Fibroblast of lung (primary cell): ENCODE measurements at regions not wholly inside any gene's neighbourhood (a gene's known extent, or its start where the extent isn't known, plus 50 kb on each side); places are given as distances from the start of the nearest gene placed in this dataset.

Experiments used
- EZH2 ChIP-seq: IDR thresholded peaks from 2 replicates; pipeline ENCODE4 v1.5.1; 2012; ENCODE audit warnings: low read length, control low read depth, mild to moderate bottlenecking; ENCODE audit errors: missing control alignments
- TF ChIP-seq, protein P1 (sequence below), 2 donors: IDR thresholded peaks in 1 of 2; conservative IDR thresholded peaks in 1 of 2; 1 replicate in 1 of 2; 2 replicates in 1 of 2; pipeline ENCODE4 v1.5.1; 2011 to 2012; ENCODE audit warnings: low read length in 2 of 2, control low read depth in 1 of 2, inconsistent platforms in 1 of 2, low read depth in 1 of 2, mild to moderate bottlenecking in 1 of 2

DNA sequence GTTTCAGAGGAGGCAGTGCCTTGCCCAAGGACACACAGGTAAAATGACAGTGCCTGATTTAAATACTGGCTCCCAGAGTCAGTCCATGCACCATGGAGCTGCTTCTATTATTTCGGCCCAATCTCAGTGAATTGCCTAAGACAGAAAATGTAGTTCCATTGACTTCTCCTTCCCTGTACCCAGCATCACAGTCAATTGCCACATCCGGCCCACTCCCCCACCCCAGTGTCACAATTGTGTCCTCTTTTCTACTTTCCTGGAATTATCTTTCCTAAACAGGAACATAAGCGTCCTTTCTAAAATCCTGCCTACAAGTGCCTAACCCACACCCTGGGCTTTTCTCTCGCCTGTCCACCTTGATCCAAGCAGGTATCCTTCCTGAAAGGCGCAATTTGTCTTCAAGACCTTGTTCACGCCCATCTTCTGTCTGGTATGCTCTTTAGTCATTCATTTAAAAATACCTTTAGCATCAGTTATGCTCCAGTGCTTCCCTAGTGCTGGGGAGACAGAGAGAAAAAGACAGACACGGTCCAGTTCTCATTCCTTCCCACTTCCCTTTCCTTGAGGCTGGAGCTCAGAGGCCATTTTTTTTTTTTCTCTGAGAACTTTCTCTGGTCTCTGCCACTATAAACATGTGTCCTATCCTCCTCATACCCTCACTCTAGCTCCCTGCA is 411.4 kb downstream of the LIG4 start:
- TF ChIP-seq EZH2 = no peak
- TF ChIP-seq, protein P1, sequence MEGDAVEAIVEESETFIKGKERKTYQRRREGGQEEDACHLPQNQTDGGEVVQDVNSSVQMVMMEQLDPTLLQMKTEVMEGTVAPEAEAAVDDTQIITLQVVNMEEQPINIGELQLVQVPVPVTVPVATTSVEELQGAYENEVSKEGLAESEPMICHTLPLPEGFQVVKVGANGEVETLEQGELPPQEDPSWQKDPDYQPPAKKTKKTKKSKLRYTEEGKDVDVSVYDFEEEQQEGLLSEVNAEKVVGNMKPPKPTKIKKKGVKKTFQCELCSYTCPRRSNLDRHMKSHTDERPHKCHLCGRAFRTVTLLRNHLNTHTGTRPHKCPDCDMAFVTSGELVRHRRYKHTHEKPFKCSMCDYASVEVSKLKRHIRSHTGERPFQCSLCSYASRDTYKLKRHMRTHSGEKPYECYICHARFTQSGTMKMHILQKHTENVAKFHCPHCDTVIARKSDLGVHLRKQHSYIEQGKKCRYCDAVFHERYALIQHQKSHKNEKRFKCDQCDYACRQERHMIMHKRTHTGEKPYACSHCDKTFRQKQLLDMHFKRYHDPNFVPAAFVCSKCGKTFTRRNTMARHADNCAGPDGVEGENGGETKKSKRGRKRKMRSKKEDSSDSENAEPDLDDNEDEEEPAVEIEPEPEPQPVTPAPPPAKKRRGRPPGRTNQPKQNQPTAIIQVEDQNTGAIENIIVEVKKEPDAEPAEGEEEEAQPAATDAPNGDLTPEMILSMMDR (conservative IDR thresholded peaks at IDR 0.05 in 1 of 2, IDR thresholded peaks at IDR 0.05 in 1 of 2; ENCODE audit: low read depth in 1 of 2, low read length in 2 of 2) = no peak
